Neuron (in vitro differentiated cells): ENCODE measurements at regions not wholly inside any gene's neighbourhood (a gene's known extent, or its start where the extent isn't known, plus 50 kb on each side); places are given as distances from the start of the nearest gene placed in this dataset.

Experiments used
- H2AFZ ChIP-seq: one replicate; pipeline ENCODE4 v1.6.1; 2013; ENCODE audit warnings: low read depth, mild to moderate bottlenecking, inconsistent platforms, low read length, moderate library complexity
- H3K27me3 ChIP-seq: one replicate; pipeline ENCODE4 v1.6.1; 2013; ENCODE audit warnings: low read length; ENCODE audit not compliant: insufficient read depth
- H3K36me3 ChIP-seq: one replicate; pipeline ENCODE4 v1.6.1; 2013; ENCODE audit warnings: low read length; ENCODE audit not compliant: insufficient read depth
- H3K4me1 ChIP-seq: one replicate; pipeline ENCODE4 v1.6.1; 2013; ENCODE audit warnings: low read length; ENCODE audit not compliant: insufficient read depth
- H3K4me3 ChIP-seq: 2 replicates; pipeline ENCODE4 v1.5.1; 2013; ENCODE audit warnings: mild to moderate bottlenecking, low read length, moderate library complexity
- H3K9me3 ChIP-seq: one replicate; pipeline ENCODE4 v1.6.1; 2013; ENCODE audit warnings: low read length

- no peak overlapping the region for H2AFZ ChIP-seq
Observed at GRCh38 chr13:74084375-74084935, 49.7 kb downstream of the KLF12 start.

DNA sequence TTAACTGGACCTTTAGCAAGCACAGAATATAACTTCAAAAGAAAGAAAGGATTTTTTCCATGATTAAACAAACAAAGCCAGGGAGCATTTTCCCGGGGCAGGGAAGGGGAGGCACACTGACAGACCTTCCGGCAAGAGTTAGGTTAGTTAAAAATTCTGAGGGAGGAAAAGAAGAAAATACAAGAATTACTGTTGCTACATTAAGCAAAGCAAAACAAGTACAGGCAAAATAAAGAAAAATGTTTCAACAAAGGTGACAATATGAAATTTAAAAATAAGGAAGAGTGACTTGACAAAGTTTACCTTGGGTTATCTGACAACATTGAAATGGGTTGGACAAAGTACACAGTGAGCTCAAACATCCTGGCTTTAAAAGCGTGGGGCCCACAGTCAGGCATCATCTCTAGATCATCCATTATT is 51.5 kb downstream of the KLF12 start:
- Histone ChIP-seq H3K9me3 (no peaks in the 10 kb centered on the region), H3K4me1 (peaks cover 3% of the 10 kb centered on the region), H3K36me3 (no peaks in the 10 kb centered on the region), H3K27me3 (no peaks in the 10 kb centered on the region), H3K4me3 (no peak overlapping the region), H2AFZ (no peak overlapping the region)

More at GRCh38 chr13:74084375-74084935, 49.7 kb downstream of the KLF12 start:
- H3K27me3 ChIP-seq = no peaks in the 10 kb centered on the region
- peaks cover 9% of the 10 kb centered on the region for H3K4me1 ChIP-seq
- H3K9me3 ChIP-seq = no peaks in the 10 kb centered on the region
- H3K36me3 ChIP-seq = no peaks in the 10 kb centered on the region
- H3K4me3 ChIP-seq = no peak overlapping the region

- Histone ChIP-seq H3K4me1 (no peaks in the 10 kb centered on the region), H3K9me3 (no peaks in the 10 kb centered on the region), H3K4me3 (no peak overlapping the region), H2AFZ (no peak overlapping the region), H3K36me3 (no peaks in the 10 kb centered on the region), H3K27me3 (no peaks in the 10 kb centered on the region)
Observed at GRCh38 chr13:74080762-74081161, 53.4 kb downstream of the KLF12 start.

GRCh38 chr13:74077792-74078191 is 56.4 kb downstream of the KLF12 start:
- Histone ChIP-seq H3K27me3 (no peaks in the 10 kb centered on the region), H3K9me3 (no peaks in the 10 kb centered on the region), H2AFZ (no peak overlapping the region), H3K4me1 (peaks cover 2% of the 10 kb centered on the region), H3K36me3 (no peaks in the 10 kb centered on the region), H3K4me3 (no peak overlapping the region)

DNA sequence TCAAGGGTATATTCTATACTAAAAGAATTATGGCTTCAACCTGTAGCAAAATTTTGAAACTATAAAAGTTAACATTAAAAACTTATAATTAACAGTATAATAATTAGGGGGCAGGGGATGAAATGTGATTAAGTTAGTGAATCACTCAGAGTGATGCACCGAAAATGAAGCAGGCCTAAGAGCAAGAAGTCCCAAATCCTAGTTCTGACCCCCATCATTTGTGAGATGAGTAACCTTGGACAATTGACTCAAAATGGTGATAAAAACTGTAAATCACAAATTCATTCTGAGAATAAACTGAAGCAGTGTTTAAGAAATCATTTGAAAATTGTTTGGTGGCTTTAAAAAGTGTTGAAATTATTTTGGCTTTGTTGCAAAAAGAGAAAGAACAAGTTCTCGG is 56.8 kb downstream of the KLF12 start:
- Histone ChIP-seq H3K4me3 (no peak overlapping the region), H3K27me3 (no peaks in the 10 kb centered on the region), H3K4me1 (peaks cover 2% of the 10 kb centered on the region), H3K36me3 (no peaks in the 10 kb centered on the region), H3K9me3 (no peaks in the 10 kb centered on the region), H2AFZ (no peak overlapping the region)

- Histone ChIP-seq H3K4me3 (no peak overlapping the region), H3K9me3 (no peaks in the 10 kb centered on the region), H2AFZ (no peak overlapping the region), H3K27me3 (no peaks in the 10 kb centered on the region), H3K4me1 (peaks cover 2% of the 10 kb centered on the region), H3K36me3 (no peaks in the 10 kb centered on the region)
Observed at GRCh38 chr13:74074723-74075122, 59.5 kb downstream of the KLF12 start.

GRCh38 chr13:74073274-74073673 is 60.9 kb downstream of the KLF12 start:
- peaks cover 2% of the 10 kb centered on the region for H3K4me1 ChIP-seq
- H3K27me3 ChIP-seq = no peaks in the 10 kb centered on the region
- H3K9me3 ChIP-seq = no peaks in the 10 kb centered on the region

DNA sequence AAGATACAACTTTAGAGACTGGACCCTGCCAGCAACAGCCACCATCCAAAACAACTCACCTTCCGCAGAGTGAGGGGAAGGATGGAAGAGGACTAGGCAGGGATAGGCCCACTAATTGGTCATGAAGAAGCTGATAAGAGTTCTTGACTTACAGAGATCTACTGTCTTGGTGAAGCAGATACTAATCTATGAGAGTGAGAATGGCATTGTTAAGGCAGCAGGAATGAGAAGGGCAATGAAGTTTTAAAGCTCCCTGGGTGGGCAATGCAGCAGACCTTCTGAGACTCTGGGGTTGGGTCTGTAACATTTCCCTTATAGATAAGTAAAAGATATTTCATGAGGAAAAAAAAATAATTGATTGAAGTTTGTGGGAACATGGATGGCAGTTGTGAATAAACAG is 63.7 kb downstream of the KLF12 start:
- no peak overlapping the region for H3K4me3 ChIP-seq
- peaks cover 2% of the 10 kb centered on the region for H3K4me1 ChIP-seq
- no peaks in the 10 kb centered on the region for H3K9me3 ChIP-seq
- H2AFZ ChIP-seq = no peak overlapping the region
- no peaks in the 10 kb centered on the region for H3K36me3 ChIP-seq
- no peaks in the 10 kb centered on the region for H3K27me3 ChIP-seq

More at GRCh38 chr13:74073274-74073673, 60.9 kb downstream of the KLF12 start:
- Histone ChIP-seq H3K36me3 (no peaks in the 10 kb centered on the region), H2AFZ (no peak overlapping the region), H3K4me3 (no peak overlapping the region)

DNA sequence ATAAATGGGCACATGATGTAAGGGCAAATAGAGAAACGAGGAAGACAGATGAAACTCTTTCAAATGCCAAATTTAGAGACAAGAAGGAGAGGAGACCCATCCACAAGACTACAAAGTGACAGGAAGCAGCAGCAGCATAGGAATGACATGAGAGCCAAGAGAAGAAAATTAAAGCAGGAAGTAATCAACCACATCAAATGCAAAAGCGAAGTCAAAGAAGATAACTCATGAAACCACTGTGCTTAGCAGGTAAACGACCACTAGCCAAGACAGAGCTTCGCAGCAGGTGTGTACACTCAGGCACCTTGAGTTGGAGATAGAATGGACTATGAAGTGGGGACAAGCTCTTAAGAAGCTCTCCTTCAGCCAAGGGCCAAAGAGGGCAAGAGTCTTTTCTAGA is 64.1 kb downstream of the KLF12 start:
- Histone ChIP-seq H3K36me3 (no peaks in the 10 kb centered on the region), H3K4me1 (peaks cover 2% of the 10 kb centered on the region), H2AFZ (no peak overlapping the region), H3K27me3 (no peaks in the 10 kb centered on the region), H3K4me3 (no peak overlapping the region), H3K9me3 (no peaks in the 10 kb centered on the region)

DNA sequence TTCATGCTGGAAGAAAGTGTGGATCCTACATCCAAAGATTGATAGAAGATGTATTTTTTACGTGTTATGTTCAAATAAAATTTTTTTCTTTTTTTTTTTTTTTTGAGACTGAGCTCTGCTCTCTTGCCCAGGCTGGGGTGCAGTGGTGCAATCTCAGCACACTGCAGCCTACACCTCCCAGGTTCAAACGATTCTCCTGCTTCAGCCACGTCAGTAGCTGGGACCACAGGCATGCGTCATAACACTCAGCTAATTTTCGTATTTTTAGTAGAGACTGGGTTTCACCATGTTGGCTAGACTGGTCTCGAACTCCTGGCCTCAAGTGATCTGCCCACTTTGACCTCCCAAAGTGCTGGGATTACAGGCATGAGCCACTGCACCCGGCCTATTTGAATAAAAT is 65.7 kb downstream of the KLF12 start:
- H2AFZ ChIP-seq = no peak overlapping the region
- H3K9me3 ChIP-seq = no peaks in the 10 kb centered on the region
- H3K36me3 ChIP-seq = no peaks in the 10 kb centered on the region
- H3K4me1 ChIP-seq = no peaks in the 10 kb centered on the region
- no peak overlapping the region for H3K4me3 ChIP-seq
- H3K27me3 ChIP-seq = no peaks in the 10 kb centered on the region

DNA sequence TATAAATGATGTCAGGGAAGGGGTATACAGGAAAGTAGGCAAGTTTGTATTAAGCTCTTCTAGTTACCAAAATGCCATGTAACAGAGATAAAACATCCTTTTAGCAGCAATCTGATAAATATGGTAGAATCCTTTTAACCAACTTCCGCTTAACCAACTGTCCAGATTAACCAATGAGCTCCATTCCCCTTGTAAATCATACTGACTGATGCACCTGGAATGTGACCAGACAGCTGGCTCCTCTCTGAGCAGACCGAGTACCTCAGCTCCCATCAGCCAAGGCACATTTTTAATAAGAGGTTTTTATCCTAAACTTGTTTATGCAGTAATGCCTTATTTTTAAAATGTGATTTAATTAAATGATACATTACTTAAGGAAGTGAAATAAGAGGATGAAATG is 66.4 kb downstream of the KLF12 start:
- Histone ChIP-seq H3K4me1 (peaks cover 4% of the 10 kb centered on the region), H2AFZ (no peak overlapping the region), H3K9me3 (no peaks in the 10 kb centered on the region), H3K4me3 (no peak overlapping the region), H3K27me3 (no peaks in the 10 kb centered on the region), H3K36me3 (no peaks in the 10 kb centered on the region)

GRCh38 chr13:74066937-74067336 is 67.3 kb downstream of the KLF12 start:
- Histone ChIP-seq H3K9me3 (no peaks in the 10 kb centered on the region), H3K27me3 (no peaks in the 10 kb centered on the region)

GRCh38 chr13:74064805-74065312 is 69.3 kb downstream of the KLF12 start:
- Histone ChIP-seq H3K36me3 (no peaks in the 10 kb centered on the region), H3K9me3 (no peaks in the 10 kb centered on the region), H3K4me3 (no peak overlapping the region), H2AFZ (no peak overlapping the region), H3K4me1 (peaks cover 12% of the 10 kb centered on the region), H3K27me3 (no peaks in the 10 kb centered on the region)

More at GRCh38 chr13:74066937-74067336, 67.3 kb downstream of the KLF12 start:
- peaks cover 8% of the 10 kb centered on the region for H3K4me1 ChIP-seq
- no peak overlapping the region for H3K4me3 ChIP-seq
- no peak overlapping the region for H2AFZ ChIP-seq
- no peaks in the 10 kb centered on the region for H3K36me3 ChIP-seq

GRCh38 chr13:74063533-74064100 is 70.6 kb downstream of the KLF12 start:
- Histone ChIP-seq H2AFZ (no peak overlapping the region), H3K4me3 (no peak overlapping the region), H3K9me3 (no peaks in the 10 kb centered on the region), H3K36me3 (no peaks in the 10 kb centered on the region), H3K4me1 (peaks cover 12% of the 10 kb centered on the region), H3K27me3 (no peaks in the 10 kb centered on the region)
